ACC112 (cell line): ENCODE measurements at regions not wholly inside any gene's neighbourhood (a gene's known extent, or its start where the extent isn't known, plus 50 kb on each side); places are given as distances from the start of the nearest gene placed in this dataset.

Source experiments
- H2AFZ ChIP-seq: fragments of 200-600 bp; sonication (generic); one replicate; pipeline ENCODE4 v1.6.0; 2017; ENCODE audit warnings: antibody characterized with exemption, low read length; ENCODE audit not compliant: unreplicated experiment
- H3K27ac ChIP-seq: fragments of 200-600 bp; sonication (generic); 2 replicates; pipeline ENCODE4 v1.5.1; 2014; ENCODE audit warnings: low read depth, mild to moderate bottlenecking, antibody characterized with exemption, low read length, moderate library complexity
- H3K27me3 ChIP-seq: fragments of 200-600 bp; sonication (generic); 2 replicates; pipeline ENCODE4 v1.6.1; 2014; ENCODE audit warnings: mild to moderate bottlenecking, antibody characterized with exemption, low read length, moderate library complexity, mixed read lengths; ENCODE audit not compliant: insufficient read depth
- H3K36me3 ChIP-seq: fragments of 200-600 bp; sonication (generic); 2 replicates; pipeline ENCODE4 v1.6.1; 2016; ENCODE audit warnings: mild to moderate bottlenecking, antibody characterized with exemption, low read length, moderate library complexity, mixed read lengths; ENCODE audit not compliant: insufficient read depth
- H3K4me1 ChIP-seq: fragments of 200-600 bp; sonication (generic); one replicate; pipeline ENCODE4 v1.6.1; 2016; ENCODE audit warnings: low read length, mixed read lengths; ENCODE audit not compliant: insufficient read depth, unreplicated experiment, control insufficient read depth
- H3K4me3 ChIP-seq: fragments of 200-600 bp; sonication (generic); 2 replicates; pipeline ENCODE4 v1.5.1; 2014; ENCODE audit warnings: mild to moderate bottlenecking, low read depth, low read length
- H3K79me2 ChIP-seq: fragments of 200-600 bp; sonication (generic); one replicate; pipeline ENCODE4 v1.6.0; 2016; ENCODE audit warnings: low read length; ENCODE audit not compliant: control insufficient read depth, unreplicated experiment, insufficient read depth

DNA sequence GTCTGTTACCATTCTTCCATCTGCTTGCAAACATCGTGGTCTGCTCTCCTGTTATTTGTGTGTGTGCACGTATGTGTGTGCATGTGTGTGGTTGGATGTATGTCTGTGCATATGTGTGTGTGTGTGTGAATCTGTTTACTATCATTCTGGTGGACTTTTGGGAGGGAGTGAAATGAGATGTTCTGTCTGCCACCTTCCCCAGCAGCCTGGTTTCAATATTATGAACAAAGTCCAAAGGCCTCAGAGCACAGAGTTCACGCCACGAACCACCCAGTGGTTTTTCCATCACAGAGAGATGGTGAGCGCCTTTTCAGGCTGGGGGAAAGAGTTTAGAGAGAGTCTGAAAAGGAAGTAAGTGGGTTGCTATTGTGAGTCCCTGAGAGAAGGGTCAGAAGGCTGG lies 67.1 kb upstream of the YWHAQ start:
- Histone ChIP-seq H3K79me2 (no peaks in the 10 kb centered on the region), H3K27me3 (no peaks in the 10 kb centered on the region), H3K36me3 (no peaks in the 10 kb centered on the region), H3K4me1 (peaks cover 25% of the 10 kb centered on the region), H3K4me3 (no peak overlapping the region), H2AFZ (no peak overlapping the region), H3K27ac (no peak overlapping the region)

DNA sequence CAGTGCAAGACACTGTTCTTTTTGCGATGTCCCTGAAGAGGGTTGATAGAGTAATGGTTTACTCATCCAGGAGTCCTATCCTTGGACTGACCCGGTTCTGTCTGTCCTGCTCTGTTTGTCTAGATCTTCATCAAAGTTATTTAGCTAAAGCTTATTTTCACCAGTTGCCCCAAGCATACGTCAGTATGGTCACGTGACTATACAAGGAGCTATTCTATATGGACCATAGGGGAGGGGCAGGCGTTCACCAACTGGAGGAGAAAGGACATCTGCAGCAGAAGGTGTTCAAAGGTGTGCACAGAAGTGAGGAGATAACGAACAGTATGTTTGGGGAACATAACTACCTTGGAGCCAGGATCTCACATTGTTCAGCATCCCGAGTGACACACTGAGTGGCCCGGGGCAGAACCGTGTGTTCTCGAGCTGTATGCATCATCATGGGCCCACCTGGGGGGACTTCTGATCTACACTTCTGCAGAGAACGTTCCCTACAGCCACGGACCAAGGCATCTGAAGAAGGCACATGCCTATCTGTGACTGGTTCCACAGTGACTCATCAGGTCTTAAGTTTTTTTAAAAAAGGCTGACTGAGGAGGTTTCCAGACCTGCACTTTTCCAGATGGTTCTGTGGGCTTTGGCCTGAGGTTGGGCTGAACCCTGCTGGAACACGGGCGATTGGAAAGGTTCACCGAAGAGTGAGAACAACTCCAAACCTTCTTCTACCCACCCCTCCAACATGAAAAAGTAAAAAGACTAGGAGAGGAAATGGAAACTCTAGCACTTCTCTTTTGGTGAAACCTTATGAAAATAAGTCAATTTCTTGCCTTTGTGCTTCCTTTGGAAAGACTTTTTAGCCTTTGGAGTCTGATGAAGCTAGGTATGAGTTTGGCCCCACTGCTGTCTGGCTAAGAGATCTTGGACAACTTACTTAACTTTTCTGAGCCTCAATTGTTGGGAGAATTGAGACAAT lies 68.6 kb upstream of the YWHAQ start:
- H3K36me3 ChIP-seq, result no peaks in the 10 kb centered on the region
- no peaks in the 10 kb centered on the region for H3K27me3 ChIP-seq
- H3K4me1 ChIP-seq, result peaks cover 27% of the 10 kb centered on the region
- H3K27ac ChIP-seq, result no peak overlapping the region
- no peak overlapping the region for H3K4me3 ChIP-seq
- H2AFZ ChIP-seq, result no peak overlapping the region
- no peaks in the 10 kb centered on the region for H3K79me2 ChIP-seq

DNA sequence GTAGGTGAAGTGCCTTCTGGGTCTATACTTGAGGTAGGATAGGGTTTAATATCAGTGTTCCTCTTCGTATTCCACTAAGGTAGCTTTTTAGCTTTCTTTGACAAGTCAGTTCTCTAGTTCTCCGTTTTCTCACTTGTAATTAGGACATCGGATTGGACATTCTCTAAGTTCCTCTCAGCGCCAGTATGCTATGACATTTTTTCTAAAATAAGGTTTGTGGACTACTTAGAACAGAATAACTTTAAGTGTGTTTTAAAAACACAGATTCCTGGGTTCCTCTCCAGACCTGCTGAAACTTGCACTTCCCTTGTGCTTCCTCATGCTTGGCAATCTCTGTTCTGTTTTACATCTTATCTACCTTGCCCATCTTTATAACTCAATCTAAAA lies 69.3 kb upstream of the YWHAQ start:
- no peak overlapping the region for H3K4me3 ChIP-seq
- H3K4me1 ChIP-seq, result peaks cover 27% of the 10 kb centered on the region
- no peak overlapping the region for H2AFZ ChIP-seq
- H3K27ac ChIP-seq, result no peak overlapping the region
- no peaks in the 10 kb centered on the region for H3K27me3 ChIP-seq
- H3K79me2 ChIP-seq, result no peaks in the 10 kb centered on the region
- no peaks in the 10 kb centered on the region for H3K36me3 ChIP-seq

DNA sequence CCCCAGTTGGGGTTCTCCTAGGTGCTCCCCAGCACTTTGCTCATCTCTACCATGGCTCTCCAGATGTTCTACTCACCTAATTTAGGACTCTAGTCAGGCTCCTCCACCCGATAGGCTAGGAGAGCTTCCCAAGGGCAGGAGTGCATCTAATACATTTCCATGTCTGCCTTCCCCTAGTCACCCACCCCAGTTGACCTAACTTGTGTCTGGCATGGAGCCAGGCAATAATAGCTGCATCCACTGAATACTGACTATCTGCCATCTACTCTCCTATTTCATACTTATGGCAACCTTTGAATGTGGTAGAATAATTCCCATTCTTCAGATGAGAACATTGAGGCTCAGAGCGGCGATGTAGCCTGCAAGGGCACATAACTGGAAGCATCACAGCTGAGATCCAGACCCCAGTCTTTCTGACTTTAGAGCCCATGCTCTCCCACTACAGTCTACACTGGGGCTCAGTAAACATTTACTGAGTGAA lies 71.8 kb upstream of the YWHAQ start:
- Histone ChIP-seq H3K36me3 (no peaks in the 10 kb centered on the region), H3K4me3 (no peak overlapping the region), H2AFZ (no peak overlapping the region), H3K79me2 (no peaks in the 10 kb centered on the region), H3K27me3 (no peaks in the 10 kb centered on the region), H3K4me1 (peaks cover 27% of the 10 kb centered on the region), H3K27ac (peak overlapping the region; percentile 94)

DNA sequence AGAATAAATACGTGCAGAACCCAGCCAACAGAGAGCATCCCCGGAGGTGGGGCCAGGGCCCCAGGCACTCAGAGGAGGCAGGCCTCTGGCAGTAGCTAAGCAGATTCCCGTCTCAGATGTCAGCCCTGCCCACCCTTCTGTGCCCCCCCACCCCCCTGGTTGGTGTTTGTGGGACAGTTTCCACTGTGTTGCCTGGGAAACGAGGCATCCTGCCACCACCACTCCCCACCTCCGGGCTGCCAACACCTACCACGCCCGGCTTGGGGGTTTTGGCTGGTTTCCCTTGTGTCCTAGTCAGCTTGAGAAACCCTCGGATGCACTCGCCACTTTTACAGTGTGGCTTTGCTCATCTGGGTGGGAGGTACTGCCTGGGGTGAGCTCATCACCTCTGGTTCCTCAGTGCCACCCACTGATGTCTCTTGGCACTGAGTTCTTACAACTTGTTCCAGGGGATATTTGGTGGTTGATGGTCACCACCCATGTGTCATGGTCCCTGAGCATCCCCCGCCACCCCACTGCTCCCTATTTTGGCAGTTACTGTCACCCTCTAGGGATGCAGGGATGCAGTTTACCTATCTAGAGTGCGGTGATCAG lies 72.4 kb upstream of the YWHAQ start:
- H3K4me3 ChIP-seq, result peak overlapping the region; percentile 44
- H3K36me3 ChIP-seq, result no peaks in the 10 kb centered on the region
- peak overlapping the region; percentile 94 for H3K27ac ChIP-seq
- H2AFZ ChIP-seq, result no peak overlapping the region
- no peaks in the 10 kb centered on the region for H3K79me2 ChIP-seq
- H3K27me3 ChIP-seq, result no peaks in the 10 kb centered on the region
- peaks cover 27% of the 10 kb centered on the region for H3K4me1 ChIP-seq

DNA sequence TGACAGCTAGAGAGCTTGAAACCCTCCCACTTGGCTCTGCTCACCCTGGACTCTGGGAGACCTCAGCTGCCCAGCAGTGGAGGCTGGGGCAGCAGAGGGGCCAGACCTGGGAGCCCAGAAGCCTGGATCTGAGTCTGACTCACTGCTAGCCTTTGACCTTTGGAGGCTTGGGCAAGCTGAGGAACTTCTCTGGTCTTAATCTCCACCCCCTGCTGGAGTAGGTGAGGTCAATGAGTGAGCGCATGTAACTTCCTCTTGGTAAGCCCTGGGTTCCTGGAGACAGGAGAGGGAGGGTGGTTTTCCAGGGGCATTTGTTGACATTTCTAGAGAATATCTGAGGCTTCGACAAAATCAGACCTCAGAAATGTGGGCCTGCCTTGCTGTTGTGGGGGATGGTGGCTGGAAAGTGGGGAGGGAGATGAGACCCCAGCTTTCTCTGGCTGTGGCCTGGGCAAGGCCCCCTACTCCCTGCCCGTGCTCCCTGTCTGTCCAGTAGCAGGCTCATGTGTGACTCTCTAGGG lies 73.0 kb upstream of the YWHAQ start:
- H3K4me3 ChIP-seq, result peak overlapping the region; percentile 44
- peak overlapping the region; percentile 94 for H3K27ac ChIP-seq
- no peaks in the 10 kb centered on the region for H3K36me3 ChIP-seq
- peaks cover 27% of the 10 kb centered on the region for H3K4me1 ChIP-seq
- H3K79me2 ChIP-seq, result no peaks in the 10 kb centered on the region
- peak overlapping the region; percentile 20 for H2AFZ ChIP-seq
- no peaks in the 10 kb centered on the region for H3K27me3 ChIP-seq

DNA sequence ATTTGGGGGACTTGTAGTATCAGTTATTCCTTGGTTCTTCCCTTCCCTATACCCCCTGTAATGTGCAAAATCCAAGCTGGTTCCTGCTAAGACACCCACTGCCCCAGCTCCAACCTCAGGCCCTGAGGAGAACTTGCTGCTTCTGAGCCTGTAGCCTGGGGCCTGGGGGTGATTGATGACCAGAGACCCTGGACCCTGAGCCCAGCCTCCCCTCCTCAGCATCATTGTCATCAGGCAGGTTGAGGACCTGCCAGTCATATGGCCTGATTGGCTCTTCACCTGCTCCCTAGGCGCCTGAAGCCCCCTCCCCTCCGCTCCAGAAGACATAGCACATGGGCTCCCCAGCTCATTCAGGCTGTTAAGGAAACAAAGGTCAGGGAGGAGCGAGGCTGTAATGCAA lies 73.8 kb upstream of the YWHAQ start:
- H3K27ac ChIP-seq, result no peak overlapping the region
- no peaks in the 10 kb centered on the region for H3K79me2 ChIP-seq
- H3K4me3 ChIP-seq, result no peak overlapping the region
- no peaks in the 10 kb centered on the region for H3K36me3 ChIP-seq
- H2AFZ ChIP-seq, result no peak overlapping the region
- H3K27me3 ChIP-seq, result no peaks in the 10 kb centered on the region
- H3K4me1 ChIP-seq, result peaks cover 21% of the 10 kb centered on the region

DNA sequence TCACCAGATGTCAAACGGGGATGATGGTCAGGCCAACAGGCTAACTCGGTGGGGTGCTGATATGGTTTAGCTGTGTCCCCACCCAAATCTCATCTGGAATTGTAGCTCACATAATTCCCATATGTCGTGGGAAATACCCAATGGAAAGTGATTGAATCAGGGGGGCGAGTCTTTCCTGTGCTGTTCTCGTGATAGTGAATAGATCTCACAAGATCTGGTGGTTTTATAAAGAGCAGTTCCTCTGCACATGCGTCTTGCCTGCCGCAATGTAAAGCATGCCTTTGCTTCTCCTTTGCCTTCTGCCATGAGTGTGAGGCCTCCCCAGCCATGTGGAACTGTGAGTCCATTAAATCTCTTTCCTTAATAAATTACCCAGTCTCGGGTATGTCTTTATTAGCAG lies 74.4 kb upstream of the YWHAQ start:
- Histone ChIP-seq H3K79me2 (no peaks in the 10 kb centered on the region), H3K4me1 (peaks cover 17% of the 10 kb centered on the region), H2AFZ (no peak overlapping the region), H3K36me3 (no peaks in the 10 kb centered on the region), H3K27me3 (no peaks in the 10 kb centered on the region), H3K4me3 (no peak overlapping the region), H3K27ac (no peak overlapping the region)

DNA sequence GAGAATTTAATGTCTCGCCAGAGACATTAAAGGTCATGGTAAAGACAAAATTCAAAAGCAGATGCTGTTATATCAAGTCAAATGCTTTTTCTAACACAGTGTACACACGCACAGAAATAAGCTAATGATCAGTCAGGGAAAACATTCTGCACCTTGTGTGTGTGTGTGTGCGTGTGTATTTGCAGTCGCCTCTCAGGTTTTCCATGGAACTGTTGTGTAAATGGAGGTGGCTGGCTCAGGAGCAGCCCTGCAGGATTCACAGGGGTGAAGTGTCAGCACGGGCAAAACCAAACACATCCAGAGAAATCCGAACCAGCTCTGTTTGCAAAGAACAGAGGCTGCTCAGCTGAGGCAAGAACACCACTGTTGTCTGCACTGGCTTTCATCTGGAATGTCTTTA lies 76.2 kb upstream of the YWHAQ start:
- no peaks in the 10 kb centered on the region for H3K79me2 ChIP-seq

DNA sequence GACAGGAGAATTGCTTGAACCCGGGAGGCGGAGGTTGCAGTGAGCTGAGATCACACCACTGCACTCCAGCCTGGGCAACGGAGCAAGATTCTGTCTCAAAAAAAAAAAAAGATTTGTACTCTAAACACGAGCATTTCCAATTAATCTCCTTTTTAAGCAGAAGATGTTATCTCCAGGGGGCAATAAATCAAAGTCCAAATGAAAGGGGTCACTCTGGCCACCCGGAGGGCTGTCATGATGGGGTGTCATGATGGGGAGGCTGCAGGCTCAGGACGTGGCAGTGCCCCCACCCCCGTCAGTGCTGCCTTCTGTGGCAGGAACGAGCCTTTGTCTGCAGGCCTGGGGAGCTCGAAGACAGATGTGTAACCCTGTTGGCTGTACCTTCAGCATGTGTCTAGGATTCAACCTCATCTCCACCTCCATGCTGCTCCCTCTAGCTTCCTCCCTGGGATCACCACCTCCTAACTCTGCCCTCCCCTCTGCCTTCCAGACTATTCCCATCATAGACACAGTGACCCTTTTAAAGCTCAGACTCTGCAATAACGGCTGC lies 76.9 kb upstream of the YWHAQ start:
- Histone ChIP-seq H3K4me1 (peaks cover 11% of the 10 kb centered on the region), H3K36me3 (no peaks in the 10 kb centered on the region), H3K27me3 (no peaks in the 10 kb centered on the region), H2AFZ (no peak overlapping the region), H3K4me3 (no peak overlapping the region), H3K27ac (no peak overlapping the region), H3K79me2 (no peaks in the 10 kb centered on the region)

More for the DNA sequence above, 76.2 kb upstream of the YWHAQ start:
- H3K36me3 ChIP-seq, result no peaks in the 10 kb centered on the region
- peaks cover 17% of the 10 kb centered on the region for H3K4me1 ChIP-seq
- H2AFZ ChIP-seq, result no peak overlapping the region
- H3K27me3 ChIP-seq, result no peaks in the 10 kb centered on the region
- no peak overlapping the region for H3K27ac ChIP-seq
- no peak overlapping the region for H3K4me3 ChIP-seq
